K562 (cell line): ENCODE measurements at regions not wholly inside any gene's neighbourhood (a gene's known extent, or its start where the extent isn't known, plus 50 kb on each side); places are given as distances from the start of the nearest gene placed in this dataset.

Experiments used
- ATAC-seq: fragments of 200-7000 bp; cut with Tn5 transposase; 3 replicates; pipeline ENCODE4 v1.9.1; 2020; ENCODE audit warnings: moderate library complexity
- BruUV-seq: library from RNA; stranded (reverse); fragments of 400-500 nt; replicated peaks from 2 replicates; lab custom pipeline; 2021; lab: Mats Ljungman, UMichigan
- CTCF ChIA-PET: fragments of 300-600 bp; formaldehyde crosslinking; extraction: SDS; loops from one replicate; lab custom pipeline; 2021; ENCODE audit warnings: low intra/inter-chr PET ratio; lab: Yijun Ruan, JAX
- POLR2A ChIA-PET: fragments of 300-600, 350-650 bp; sonication (Branson Sonifier 250); formaldehyde crosslinking; extraction: SDS; loops from one replicate; lab custom pipeline; 2021; ENCODE audit warnings: antibody characterized with exemption, inconsistent platforms; lab: Yijun Ruan, JAX
- DNase-seq, 4 experiments: peaks; one replicate each; pipeline versions ENCODE4 v3.0.0 to v3.0.0-alpha.2; 2011 to 2018; ENCODE audit warnings: low spot score in 3 of 4, mixed read lengths in 3 of 4; ENCODE audit errors: extremely low read depth in 1 of 4
- FAIRE-seq: peaks from 2 replicates; lab custom pipeline; 2011; peaks lifted over from hg19 to GRCh38; lab: Jason Lieb, UNC
- H2AFZ ChIP-seq: 2 replicates; pipeline ENCODE4 v1.6.0; 2011; ENCODE audit warnings: low read depth, low read length, control low read depth, inconsistent platforms
- H3K27ac ChIP-seq: fragments of 200-600 bp; 3 replicates; pipeline ENCODE4 v1.8.0; 2011; ENCODE audit warnings: low read depth, mild to moderate bottlenecking, control low read depth, inconsistent platforms, low read length, moderate library complexity, mixed read lengths; ENCODE audit errors: extremely low read depth
- H3K27me3 ChIP-seq, 2 experiments: fragments of 300-600 bp in 1 of 2; 2 replicates in 1 of 2; 3 replicates in 1 of 2; pipeline versions ENCODE4 v1.6.0 to v1.8.0; 2011; ENCODE audit warnings: inconsistent platforms in 2 of 2, low read length in 2 of 2, mild to moderate bottlenecking in 1 of 2, mixed read lengths in 1 of 2, moderate library complexity in 1 of 2; ENCODE audit not compliant: control insufficient read depth in 2 of 2, insufficient read depth in 2 of 2
- H3K36me3 ChIP-seq: fragments of 300-600 bp; 3 replicates; pipeline ENCODE4 v1.8.0; 2011; ENCODE audit warnings: mild to moderate bottlenecking, low read length, inconsistent platforms; ENCODE audit not compliant: control insufficient read depth, insufficient read depth
- H3K4me1 ChIP-seq, 2 experiments: fragments of 200-600 bp in 1 of 2; replicated peaks in 1 of 2; 2 replicates in 1 of 2; 3 replicates in 1 of 2; pipeline versions ENCODE4 v1.5.1 to v1.8.0; 2011; ENCODE audit warnings: inconsistent platforms in 2 of 2, low read length in 2 of 2, mild to moderate bottlenecking in 1 of 2, mixed read lengths in 1 of 2, moderate library complexity in 1 of 2; ENCODE audit not compliant: control insufficient read depth in 2 of 2, insufficient read depth in 2 of 2
- H3K4me2 ChIP-seq: 2 replicates; pipeline ENCODE4 v1.6.1; 2011; ENCODE audit warnings: low read length, control low read depth, inconsistent platforms, mixed read lengths; ENCODE audit not compliant: insufficient read depth
- H3K4me3 ChIP-seq: fragments of 200-600 bp; sonication (generic), shearing (Covaris generic); 2 replicates; pipeline ENCODE4 v1.5.1; 2016; ENCODE audit warnings: control low read depth, inconsistent platforms
- H3K79me2 ChIP-seq: fragments of 200-600 bp; 3 replicates; pipeline ENCODE4 v1.8.0; 2011; ENCODE audit warnings: low read length, inconsistent platforms; ENCODE audit not compliant: control insufficient read depth, insufficient read depth
- H3K9ac ChIP-seq, 2 experiments: 2 replicates each; pipeline versions ENCODE4 v1.6.0 to v1.6.1; 2011; ENCODE audit warnings: low read depth in 2 of 2, low read length in 2 of 2, control low read depth in 1 of 2, inconsistent platforms in 1 of 2, mild to moderate bottlenecking in 1 of 2, mixed read lengths in 1 of 2; ENCODE audit not compliant: insufficient read depth in 1 of 2
- H3K9me1 ChIP-seq: one replicate; pipeline ENCODE4 v1.6.0; 2011; ENCODE audit warnings: inconsistent platforms, mild to moderate bottlenecking, low read length, moderate library complexity; ENCODE audit not compliant: control insufficient read depth, insufficient read depth
- H3K9me3 ChIP-seq: replicated peaks from 2 replicates; pipeline ENCODE4 v1.5.1; 2011; ENCODE audit warnings: low read depth, low read length, inconsistent platforms; ENCODE audit not compliant: control insufficient read depth, insufficient read depth
- H4K20me1 ChIP-seq: replicated peaks from 2 replicates; pipeline ENCODE4 v1.6.1; 2011; ENCODE audit warnings: low read length, inconsistent platforms, mixed read lengths; ENCODE audit not compliant: control insufficient read depth, insufficient read depth
- BRD4 ChIP-seq: fragments of 200-600 bp; sonication (generic); IDR thresholded peaks from 2 replicates; pipeline ENCODE4 v1.6.1; 2017; ENCODE audit warnings: inconsistent platforms
- CCNT2 ChIP-seq: IDR thresholded peaks from 2 replicates; pipeline ENCODE4 v1.6.1; 2011; ENCODE audit warnings: borderline replicate concordance, low read depth, mild to moderate bottlenecking, moderate library complexity, mixed read lengths, low read length; ENCODE audit not compliant: insufficient read length; ENCODE audit errors: extremely low read depth
- GABPB2 ChIP-seq: fragments of 250-450 bp; sonication (Bioruptor Pico); conservative IDR thresholded peaks from 2 replicates; pipeline ENCODE4 v1.5.1; 2021; ENCODE audit warnings: mild to moderate bottlenecking
- HMGN3 ChIP-seq: IDR thresholded peaks from 2 replicates; pipeline ENCODE4 v1.6.1; 2011; ENCODE audit warnings: borderline replicate concordance, low read depth, mild to moderate bottlenecking, mixed read lengths, low read length; ENCODE audit not compliant: insufficient read length; ENCODE audit errors: extremely low read depth
- MAFF ChIP-seq: IDR thresholded peaks from 2 replicates; pipeline ENCODE4 v1.6.1; 2012; ENCODE audit warnings: low read length, improper control_type of control experiment
- MECOM ChIP-seq: fragments of 250-450 bp; sonication (Bioruptor Pico); IDR thresholded peaks from 2 replicates; pipeline ENCODE4 v1.8.0; 2022; ENCODE audit warnings: inconsistent platforms
- NFE2 ChIP-seq: IDR thresholded peaks from 2 replicates; pipeline ENCODE4 v1.6.1; 2014; ENCODE audit warnings: antibody characterized with exemption, low read depth
- NFIX ChIP-seq: fragments of 250-450 bp; sonication (Bioruptor Pico); IDR thresholded peaks from 2 replicates; pipeline ENCODE4 v1.4.0; 2020; ENCODE audit warnings: low read depth, mild to moderate bottlenecking, moderate library complexity
- POLR2G ChIP-seq: fragments of 200-400 bp; formaldehyde crosslinking; IDR thresholded peaks from 2 replicates; pipeline ENCODE4 v1.6.1; 2017; ENCODE audit warnings: low read depth, mild to moderate bottlenecking, antibody characterized with exemption, low read length, moderate library complexity
- TAF9B ChIP-seq: fragments of 450-650 bp; IDR thresholded peaks from 2 replicates; pipeline ENCODE4 v1.6.1; 2018; ENCODE audit warnings: mild to moderate bottlenecking; ENCODE audit not compliant: partially characterized antibody
- TCF7 ChIP-seq: sonication (generic); IDR thresholded peaks from 2 replicates; pipeline ENCODE4 v1.6.1; 2016; ENCODE audit warnings: antibody characterized with exemption, borderline replicate concordance
- ZBTB26 ChIP-seq: fragments of 450-650 bp; formaldehyde crosslinking; IDR thresholded peaks from 2 replicates; pipeline ENCODE4 v1.4.0; 2022; ENCODE audit warnings: missing genetic modification characterization
- ZFPM2 ChIP-seq: fragments of 250-450 bp; sonication (Bioruptor Pico); IDR thresholded peaks from 2 replicates; pipeline ENCODE4 v1.5.1; 2022; ENCODE audit warnings: mild to moderate bottlenecking
- WGBS: fragments of 100-300 bp; shearing (Covaris generic); methylation state at CpG from one replicate; pipeline ENCODE4 v1.1.6; 2016; ENCODE audit warnings: low coverage, mixed read lengths; ENCODE audit not compliant: insufficient coverage; ENCODE audit errors: missing lambda C conversion rate; 5-methylcytosine and 5-hydroxymethylcytosine counted together
- in situ Hi-C: fragments of 300-500 bp; cut with MboI; formaldehyde crosslinking; loops from 4 replicates; pipeline ENCODE4 v1.15.0; 2018; ENCODE audit warnings: inconsistent platforms, mixed read lengths
- intact Hi-C: fragments of 100-400 bp; cut with micrococcal nuclease; formaldehyde crosslinking; loops from 2 replicates; pipeline ENCODE4 v1.14.2; 2022
- TF ChIP-seq, protein P1 (sequence below): fragments of 450-650 bp; formaldehyde crosslinking; IDR thresholded peaks from 2 replicates; pipeline ENCODE4 v1.4.0; 2020; ENCODE audit warnings: mild to moderate bottlenecking, moderate library complexity
- TF ChIP-seq, protein P2 (sequence below): fragments of 450-650 bp; formaldehyde crosslinking; conservative IDR thresholded peaks from 2 replicates; pipeline ENCODE4 v1.4.0; 2022; ENCODE audit warnings: mild to moderate bottlenecking, missing genetic modification characterization

GRCh38 chr5:61966997-61967396 lies 339.0 kb upstream of the KIF2A start (continued):
- no peak for TF ChIP-seq ZBTB26 (CRISPR knock-in tag)
- TF ChIP-seq POLR2G, result no peak
- no peak for TF ChIP-seq CCNT2

DNA sequence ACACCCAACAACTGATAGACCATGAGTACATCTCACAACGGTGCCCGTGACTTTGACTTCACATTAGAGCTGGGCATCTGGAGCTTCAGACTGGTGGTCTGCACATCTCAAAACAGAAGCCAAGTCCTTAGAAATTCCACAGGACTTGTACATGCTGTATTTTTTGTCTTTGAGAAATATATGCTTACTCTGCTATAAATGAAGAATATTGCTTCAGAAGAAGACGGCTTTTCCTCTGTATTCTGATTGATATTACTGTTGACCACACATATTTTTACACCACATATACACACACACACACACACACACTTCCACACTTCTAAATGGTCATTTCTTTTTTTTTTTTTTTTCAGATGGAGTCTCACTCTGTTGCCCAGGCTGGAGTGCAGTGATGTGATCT lies 338.3 kb upstream of the KIF2A start:
- Histone ChIP-seq H2AFZ (no peak overlapping the region), H4K20me1 (no peaks in the 10 kb centered on the region), H3K9ac (no peak overlapping the region), H3K9me1 (no peaks in the 10 kb centered on the region), H3K27ac (no peak overlapping the region), H3K4me3 (no peak overlapping the region), H3K36me3 (no peaks in the 10 kb centered on the region), H3K27me3 (no peaks in the 10 kb centered on the region), H3K4me2 (no peak overlapping the region), H3K9me3 (no peaks in the 10 kb centered on the region), H3K4me1 (no peaks in the 10 kb centered on the region), H3K79me2 (no peaks in the 10 kb centered on the region)
- in situ Hi-C loops (no loop called here), intact Hi-C loops (no loop called here)
- ATAC-seq (no peak), FAIRE-seq (no peak), DNase-seq (no peak)
- ChIA-PET CTCF (no interaction called here), POLR2A (no interaction called here)
- 0% methylated on average over 3 of the region's 3 CpGs for WGBS
- no TSS peak for BruUV-seq
- TF ChIP-seq MAFF, result peak; percentile 13; the same call in 1 of the 2 replicates
- no peak for TF ChIP-seq TCF7
- TF ChIP-seq TAF9B, result no peak
- no peak for TF ChIP-seq HMGN3
- TF ChIP-seq, protein P1, sequence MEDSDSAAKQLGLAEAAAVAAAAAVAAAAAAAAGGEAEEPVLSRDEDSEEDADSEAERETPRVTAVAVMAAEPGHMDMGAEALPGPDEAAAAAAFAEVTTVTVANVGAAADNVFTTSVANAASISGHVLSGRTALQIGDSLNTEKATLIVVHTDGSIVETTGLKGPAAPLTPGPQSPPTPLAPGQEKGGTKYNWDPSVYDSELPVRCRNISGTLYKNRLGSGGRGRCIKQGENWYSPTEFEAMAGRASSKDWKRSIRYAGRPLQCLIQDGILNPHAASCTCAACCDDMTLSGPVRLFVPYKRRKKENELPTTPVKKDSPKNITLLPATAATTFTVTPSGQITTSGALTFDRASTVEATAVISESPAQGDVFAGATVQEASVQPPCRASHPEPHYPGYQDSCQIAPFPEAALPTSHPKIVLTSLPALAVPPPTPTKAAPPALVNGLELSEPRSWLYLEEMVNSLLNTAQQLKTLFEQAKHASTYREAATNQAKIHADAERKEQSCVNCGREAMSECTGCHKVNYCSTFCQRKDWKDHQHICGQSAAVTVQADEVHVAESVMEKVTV (CRISPR knock-in tag), result no peak
- no peak for TF ChIP-seq NFE2
- no peak for TF ChIP-seq GABPB2
- no peak for TF ChIP-seq MECOM (CRISPR knock-in tag)
- TF ChIP-seq, protein P2, sequence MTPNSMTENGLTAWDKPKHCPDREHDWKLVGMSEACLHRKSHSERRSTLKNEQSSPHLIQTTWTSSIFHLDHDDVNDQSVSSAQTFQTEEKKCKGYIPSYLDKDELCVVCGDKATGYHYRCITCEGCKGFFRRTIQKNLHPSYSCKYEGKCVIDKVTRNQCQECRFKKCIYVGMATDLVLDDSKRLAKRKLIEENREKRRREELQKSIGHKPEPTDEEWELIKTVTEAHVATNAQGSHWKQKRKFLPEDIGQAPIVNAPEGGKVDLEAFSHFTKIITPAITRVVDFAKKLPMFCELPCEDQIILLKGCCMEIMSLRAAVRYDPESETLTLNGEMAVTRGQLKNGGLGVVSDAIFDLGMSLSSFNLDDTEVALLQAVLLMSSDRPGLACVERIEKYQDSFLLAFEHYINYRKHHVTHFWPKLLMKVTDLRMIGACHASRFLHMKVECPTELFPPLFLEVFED, result no peak
- TF ChIP-seq BRD4, result no peak
- TF ChIP-seq NFIX (CRISPR knock-in tag), result no peak
- TF ChIP-seq ZFPM2, result no peak
